ENCODE measurements at regions not wholly inside any gene's neighbourhood (a gene's known extent, or its start where the extent isn't known, plus 50 kb on each side); places are given as distances from the start of the nearest gene placed in this dataset.
"Not testable (repeated sequence)": the region's sequence is repeated elsewhere in the genome, so short reads cannot be mapped to it uniquely, and the experiment has no call there.

DNA sequence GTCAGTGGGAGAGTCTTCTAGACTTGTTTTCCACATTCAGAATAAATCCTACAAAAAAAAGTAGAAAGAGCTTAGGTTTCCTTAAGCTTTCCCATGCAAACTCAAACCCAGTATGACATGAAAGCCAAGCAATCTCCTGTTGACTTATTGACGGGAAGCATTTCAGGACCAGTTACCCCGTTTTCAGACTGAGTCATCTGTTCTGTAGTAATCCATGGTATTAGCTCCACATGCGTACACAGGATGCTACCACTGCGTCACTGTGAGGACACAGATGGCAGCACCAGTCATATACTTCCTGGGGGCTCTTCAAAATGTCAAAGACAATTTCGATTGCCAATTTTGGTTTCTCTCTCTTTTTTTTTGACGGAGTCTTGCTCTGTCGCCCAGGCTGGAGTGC, 224.9 kb upstream of the MAD2L1 start:
- H3K4me3 ChIP-seq (ENCODE audit: low read length in 2 of 2) = no peak overlapping the region
- H3K36me3 ChIP-seq (ENCODE audit: control insufficient read depth in 2 of 2, insufficient read depth in 2 of 2, low read length in 2 of 2) = no peaks in the 10 kb centered on the region
- no peaks in the 10 kb centered on the region for H3K4me1 ChIP-seq (ENCODE audit: control insufficient read depth in 2 of 2, insufficient read depth in 2 of 2, low read length in 2 of 2)
- no peak overlapping the region for H3K27ac ChIP-seq (ENCODE audit: low read depth in 2 of 2, low read length in 2 of 2)
- H3K9ac ChIP-seq (ENCODE audit: low read depth in 1 of 2, low read length in 2 of 2) = no peak overlapping the region
- no peaks in the 10 kb centered on the region for H3K27me3 ChIP-seq (ENCODE audit: control insufficient read depth in 2 of 2, insufficient read depth in 2 of 2, low read length in 2 of 2)
- no peaks in the 10 kb centered on the region for H3K9me3 ChIP-seq (ENCODE audit: control insufficient read depth in 2 of 2, low read length in 2 of 2)

- H3K27me3 ChIP-seq (ENCODE audit: control insufficient read depth in 2 of 2, insufficient read depth in 2 of 2, low read length in 2 of 2) = no peaks in the 10 kb centered on the region
- no peak overlapping the region for H3K27ac ChIP-seq (ENCODE audit: low read depth in 2 of 2, low read length in 2 of 2)
- no peak overlapping the region for H3K4me3 ChIP-seq (ENCODE audit: low read length in 2 of 2)
- H3K4me1 ChIP-seq (ENCODE audit: control insufficient read depth in 2 of 2, insufficient read depth in 2 of 2, low read length in 2 of 2) = no peaks in the 10 kb centered on the region
- no peak overlapping the region for H3K9ac ChIP-seq (ENCODE audit: low read depth in 1 of 2, low read length in 2 of 2)
- no peaks in the 10 kb centered on the region for H3K9me3 ChIP-seq (ENCODE audit: control insufficient read depth in 2 of 2, low read length in 2 of 2)
- no peaks in the 10 kb centered on the region for H3K36me3 ChIP-seq (ENCODE audit: control insufficient read depth in 2 of 2, insufficient read depth in 2 of 2, low read length in 2 of 2)
Observed at GRCh38 chr4:120290553-120290952, 223.9 kb upstream of the MAD2L1 start.

GRCh38 chr4:120286813-120287212, 220.2 kb upstream of the MAD2L1 start:
- H3K27ac ChIP-seq (ENCODE audit: low read depth in 2 of 2, low read length in 2 of 2) = no peak overlapping the region
- H3K36me3 ChIP-seq (ENCODE audit: control insufficient read depth in 2 of 2, insufficient read depth in 2 of 2, low read length in 2 of 2) = no peaks in the 10 kb centered on the region
- H3K9me3 ChIP-seq (ENCODE audit: control insufficient read depth in 2 of 2, low read length in 2 of 2) = no peaks in the 10 kb centered on the region
- H3K4me1 ChIP-seq (ENCODE audit: control insufficient read depth in 2 of 2, insufficient read depth in 2 of 2, low read length in 2 of 2) = no peaks in the 10 kb centered on the region
- H3K4me3 ChIP-seq (ENCODE audit: low read length in 2 of 2) = no peak overlapping the region
- H3K9ac ChIP-seq (ENCODE audit: low read depth in 1 of 2, low read length in 2 of 2) = no peak overlapping the region
- H3K27me3 ChIP-seq (ENCODE audit: control insufficient read depth in 2 of 2, insufficient read depth in 2 of 2, low read length in 2 of 2) = no peaks in the 10 kb centered on the region

DNA sequence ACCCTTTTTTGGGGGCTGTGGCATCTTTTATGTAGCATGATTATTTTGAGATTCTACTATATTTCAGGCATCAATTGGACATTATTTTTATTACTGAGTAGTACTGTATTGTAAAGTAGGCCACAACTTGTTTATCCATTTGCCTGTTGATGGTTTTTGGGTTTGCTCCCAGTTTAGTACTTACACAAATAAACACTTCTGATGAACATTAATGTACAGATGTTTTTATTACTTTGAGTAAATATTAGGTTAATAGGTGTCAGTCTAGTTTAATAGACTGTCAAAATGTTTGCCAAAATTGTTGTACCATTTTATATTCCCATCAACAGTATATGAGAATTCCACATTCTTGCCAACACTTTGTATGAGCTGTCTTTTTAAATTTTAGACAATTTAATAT, 214.9 kb upstream of the MAD2L1 start:
- Histone ChIP-seq H3K4me1 (ENCODE audit: control insufficient read depth in 2 of 2, insufficient read depth in 2 of 2, low read length in 2 of 2) (no peaks in the 10 kb centered on the region), H3K9me3 (ENCODE audit: control insufficient read depth in 2 of 2, low read length in 2 of 2) (no peaks in the 10 kb centered on the region), H3K36me3 (ENCODE audit: control insufficient read depth in 2 of 2, insufficient read depth in 2 of 2, low read length in 2 of 2) (no peaks in the 10 kb centered on the region), H3K27ac (ENCODE audit: low read depth in 2 of 2, low read length in 2 of 2) (no peak overlapping the region), H3K27me3 (ENCODE audit: control insufficient read depth in 2 of 2, insufficient read depth in 2 of 2, low read length in 2 of 2) (no peaks in the 10 kb centered on the region), H3K9ac (ENCODE audit: low read depth in 1 of 2, low read length in 2 of 2) (no peak overlapping the region), H3K4me3 (ENCODE audit: low read length in 2 of 2) (no peak overlapping the region)

- Histone ChIP-seq H3K36me3 (ENCODE audit: control insufficient read depth in 2 of 2, insufficient read depth in 2 of 2, low read length in 2 of 2) (no peaks in the 10 kb centered on the region), H3K9me3 (ENCODE audit: control insufficient read depth in 2 of 2, low read length in 2 of 2) (no peaks in the 10 kb centered on the region)
Observed at GRCh38 chr4:120277391-120277790, 210.7 kb upstream of the MAD2L1 start.

DNA sequence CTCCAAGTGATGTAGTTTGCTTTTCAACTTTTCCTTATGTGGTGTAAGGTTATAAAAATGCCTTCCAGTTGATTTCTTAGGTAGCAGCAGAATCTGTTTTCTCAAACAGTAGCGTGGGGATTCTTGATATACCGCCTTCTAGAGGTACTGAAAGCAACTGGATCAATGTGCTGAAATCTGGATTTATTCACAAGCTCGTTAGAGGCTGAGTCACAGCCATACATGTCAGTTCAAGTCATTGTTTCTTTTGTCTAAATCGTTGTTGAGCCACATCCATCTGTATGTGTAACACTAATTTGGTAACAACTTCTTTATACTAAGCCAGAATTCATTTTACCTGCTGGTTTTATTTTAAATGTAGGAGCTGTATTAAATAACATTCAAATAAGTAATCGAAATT, 200.0 kb upstream of the MAD2L1 start:
- Histone ChIP-seq H3K36me3 (ENCODE audit: control insufficient read depth in 2 of 2, insufficient read depth in 2 of 2, low read length in 2 of 2) (no peaks in the 10 kb centered on the region), H3K9me3 (ENCODE audit: control insufficient read depth in 2 of 2, low read length in 2 of 2) (no peaks in the 10 kb centered on the region), H3K4me3 (ENCODE audit: low read length in 2 of 2) (no peak overlapping the region)

More at GRCh38 chr4:120277391-120277790, 210.7 kb upstream of the MAD2L1 start:
- no peaks in the 10 kb centered on the region for H3K4me1 ChIP-seq (ENCODE audit: control insufficient read depth in 2 of 2, insufficient read depth in 2 of 2, low read length in 2 of 2)
- H3K27ac ChIP-seq (ENCODE audit: low read depth in 2 of 2, low read length in 2 of 2) = no peak overlapping the region
- H3K9ac ChIP-seq (ENCODE audit: low read depth in 1 of 2, low read length in 2 of 2) = no peak overlapping the region
- no peaks in the 10 kb centered on the region for H3K27me3 ChIP-seq (ENCODE audit: control insufficient read depth in 2 of 2, insufficient read depth in 2 of 2, low read length in 2 of 2)
- H3K4me3 ChIP-seq (ENCODE audit: low read length in 2 of 2) = no peak overlapping the region

GRCh38 chr4:120263618-120264017, 197.0 kb upstream of the MAD2L1 start:
- Histone ChIP-seq H3K9me3 (ENCODE audit: control insufficient read depth in 2 of 2, low read length in 2 of 2) (no peaks in the 10 kb centered on the region), H3K4me1 (ENCODE audit: control insufficient read depth in 2 of 2, insufficient read depth in 2 of 2, low read length in 2 of 2) (no peaks in the 10 kb centered on the region), H3K9ac (ENCODE audit: low read depth in 1 of 2, low read length in 2 of 2) (no peak overlapping the region), H3K27me3 (ENCODE audit: control insufficient read depth in 2 of 2, insufficient read depth in 2 of 2, low read length in 2 of 2) (no peaks in the 10 kb centered on the region), H3K27ac (ENCODE audit: low read depth in 2 of 2, low read length in 2 of 2) (no peak overlapping the region), H3K4me3 (ENCODE audit: low read length in 2 of 2) (no peak overlapping the region), H3K36me3 (ENCODE audit: control insufficient read depth in 2 of 2, insufficient read depth in 2 of 2, low read length in 2 of 2) (no peaks in the 10 kb centered on the region)

More for the DNA sequence above, 200.0 kb upstream of the MAD2L1 start:
- no peak overlapping the region for H3K27ac ChIP-seq (ENCODE audit: low read depth in 2 of 2, low read length in 2 of 2)
- no peaks in the 10 kb centered on the region for H3K27me3 ChIP-seq (ENCODE audit: control insufficient read depth in 2 of 2, insufficient read depth in 2 of 2, low read length in 2 of 2)
- no peaks in the 10 kb centered on the region for H3K4me1 ChIP-seq (ENCODE audit: control insufficient read depth in 2 of 2, insufficient read depth in 2 of 2, low read length in 2 of 2)
- no peak overlapping the region for H3K9ac ChIP-seq (ENCODE audit: low read depth in 1 of 2, low read length in 2 of 2)

- H3K9me3 ChIP-seq (ENCODE audit: control insufficient read depth in 2 of 2, low read length in 2 of 2) = no peaks in the 10 kb centered on the region
- no peaks in the 10 kb centered on the region for H3K4me1 ChIP-seq (ENCODE audit: control insufficient read depth in 2 of 2, insufficient read depth in 2 of 2, low read length in 2 of 2)
- no peak overlapping the region for H3K9ac ChIP-seq (ENCODE audit: low read depth in 1 of 2, low read length in 2 of 2)
- H3K27ac ChIP-seq (ENCODE audit: low read depth in 2 of 2, low read length in 2 of 2) = no peak overlapping the region
- H3K4me3 ChIP-seq (ENCODE audit: low read length in 2 of 2) = no peak overlapping the region
- H3K27me3 ChIP-seq (ENCODE audit: control insufficient read depth in 2 of 2, insufficient read depth in 2 of 2, low read length in 2 of 2) = no peaks in the 10 kb centered on the region
- H3K36me3 ChIP-seq (ENCODE audit: control insufficient read depth in 2 of 2, insufficient read depth in 2 of 2, low read length in 2 of 2) = no peaks in the 10 kb centered on the region
Observed at GRCh38 chr4:120261117-120261516, 194.5 kb upstream of the MAD2L1 start.

DNA sequence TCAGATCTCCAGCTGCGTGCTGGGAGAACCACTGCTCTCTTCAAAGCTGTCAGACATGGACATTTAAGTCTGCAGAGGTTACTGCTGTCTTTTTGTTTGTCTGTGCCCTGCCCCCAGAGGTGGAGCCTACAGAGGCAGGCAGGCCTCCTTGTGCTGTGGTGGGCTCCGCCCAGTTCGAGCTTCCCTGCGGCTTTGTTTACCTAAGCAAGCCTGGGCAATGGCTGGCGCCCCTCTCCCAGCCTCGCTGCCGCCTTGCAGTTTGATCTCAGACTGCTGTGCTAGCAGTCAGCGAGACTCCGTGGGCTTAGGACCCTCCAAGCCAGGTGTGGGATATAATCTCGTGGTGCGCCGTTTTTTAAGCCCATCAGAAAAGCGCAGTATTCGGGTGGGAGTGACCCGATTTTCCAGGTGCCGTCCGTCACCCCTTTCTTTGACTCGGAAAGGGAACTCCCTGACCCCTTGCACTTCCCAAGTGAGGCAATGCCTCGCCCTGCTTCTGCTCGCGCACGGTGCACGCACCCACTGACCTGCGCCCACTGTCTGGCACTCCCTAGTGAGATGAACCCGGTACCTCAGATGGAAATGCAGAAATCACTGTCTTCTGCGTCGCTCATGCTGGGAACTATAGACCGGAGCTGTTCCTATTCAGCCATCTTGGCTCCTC, 189.6 kb upstream of the MAD2L1 start:
- H3K36me3 ChIP-seq (ENCODE audit: control insufficient read depth in 2 of 2, insufficient read depth in 2 of 2, low read length in 2 of 2); H3K27me3 ChIP-seq (ENCODE audit: control insufficient read depth in 2 of 2, insufficient read depth in 2 of 2, low read length in 2 of 2); H3K9ac ChIP-seq (ENCODE audit: low read depth in 1 of 2, low read length in 2 of 2); H3K9me3 ChIP-seq (ENCODE audit: control insufficient read depth in 2 of 2, low read length in 2 of 2); H3K27ac ChIP-seq (ENCODE audit: low read depth in 2 of 2, low read length in 2 of 2); H3K4me3 ChIP-seq (ENCODE audit: low read length in 2 of 2); H3K4me1 ChIP-seq (ENCODE audit: control insufficient read depth in 2 of 2, insufficient read depth in 2 of 2, low read length in 2 of 2): not testable (repeated sequence)

- Histone ChIP-seq H3K27me3 (ENCODE audit: control insufficient read depth in 2 of 2, insufficient read depth in 2 of 2, low read length in 2 of 2) (no peaks in the 10 kb centered on the region), H3K9ac (ENCODE audit: low read depth in 1 of 2, low read length in 2 of 2) (no peak overlapping the region), H3K4me1 (ENCODE audit: control insufficient read depth in 2 of 2, insufficient read depth in 2 of 2, low read length in 2 of 2) (no peaks in the 10 kb centered on the region), H3K4me3 (ENCODE audit: low read length in 2 of 2) (no peak overlapping the region), H3K9me3 (ENCODE audit: control insufficient read depth in 2 of 2, low read length in 2 of 2) (no peaks in the 10 kb centered on the region), H3K36me3 (ENCODE audit: control insufficient read depth in 2 of 2, insufficient read depth in 2 of 2, low read length in 2 of 2) (no peaks in the 10 kb centered on the region), H3K27ac (ENCODE audit: low read depth in 2 of 2, low read length in 2 of 2) (no peak overlapping the region)
Observed at GRCh38 chr4:120238277-120238973, 171.8 kb upstream of the MAD2L1 start.

Measured in mucosa of rectum (tissue), 2 donors.